GM18520 (cell line): ENCODE measurements at regions not wholly inside any gene's neighbourhood (a gene's known extent, or its start where the extent isn't known, plus 50 kb on each side); places are given as distances from the start of the nearest gene placed in this dataset.
"Not testable (repeated sequence)": the region's sequence is repeated elsewhere in the genome, so short reads cannot be mapped to it uniquely, and the experiment has no call there.

Source experiments
- ATAC-seq: cut with Tn5 transposase; IDR thresholded peaks from one replicate; pipeline ENCODE4 v1.9.1; 2021; ENCODE audit not compliant: unreplicated experiment

DNA sequence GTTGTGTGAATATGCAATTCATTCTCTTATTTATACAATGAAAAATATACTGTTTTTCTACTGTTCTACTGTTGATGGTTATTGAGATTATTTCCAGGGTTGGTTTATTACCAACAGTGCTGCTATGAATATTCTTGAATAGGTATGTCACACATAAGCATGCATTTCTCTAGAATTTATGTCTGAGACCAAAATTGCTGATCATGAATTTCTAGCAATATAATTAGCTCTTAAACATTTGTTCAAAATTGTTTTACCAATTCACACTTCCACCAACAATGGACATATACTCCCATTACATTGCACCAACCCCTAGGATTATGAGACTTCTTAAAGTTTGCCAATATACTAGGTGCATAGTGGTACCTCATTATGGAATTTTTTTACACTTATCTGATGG is 164.1 kb upstream of the KCNQ5 start:
- no peak for ATAC-seq

DNA sequence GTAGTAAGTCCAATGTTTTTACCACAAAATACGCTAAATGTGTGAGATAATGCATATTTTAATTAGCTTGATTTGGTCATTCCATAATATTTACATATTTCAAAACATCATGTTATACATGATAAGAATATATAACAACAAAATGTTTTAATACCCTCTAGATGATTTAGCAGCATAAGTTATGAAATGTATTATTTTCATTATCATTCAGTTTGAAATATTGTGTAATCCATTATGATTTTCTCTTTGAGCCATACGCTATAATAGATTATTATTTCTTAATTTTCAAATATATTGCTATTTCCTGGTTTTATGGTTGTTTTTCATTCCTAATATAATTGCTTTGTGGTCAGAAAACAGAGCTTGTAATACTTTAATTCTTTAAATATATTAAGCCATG is 163.3 kb upstream of the KCNQ5 start:
- ATAC-seq: no peak

DNA sequence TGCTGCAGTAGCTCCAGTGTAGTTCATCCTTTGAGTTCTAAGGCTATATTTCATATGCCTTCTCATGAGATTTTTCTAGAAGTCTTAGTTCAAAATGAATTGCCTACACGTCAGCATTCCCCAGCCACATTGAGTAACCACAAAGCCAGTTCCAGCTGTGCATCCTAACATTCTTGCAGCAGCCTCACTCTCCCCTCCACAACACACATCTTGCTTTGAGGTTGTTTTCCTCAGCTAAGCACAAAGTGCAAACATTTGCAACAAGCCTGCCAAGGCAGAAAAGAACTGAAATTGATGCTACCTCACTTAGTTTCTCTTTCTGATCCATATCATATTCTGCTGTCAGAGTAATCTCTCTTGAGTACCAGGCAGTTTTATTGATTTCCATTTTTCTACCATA is 160.7 kb upstream of the KCNQ5 start:
- no peak for ATAC-seq

DNA sequence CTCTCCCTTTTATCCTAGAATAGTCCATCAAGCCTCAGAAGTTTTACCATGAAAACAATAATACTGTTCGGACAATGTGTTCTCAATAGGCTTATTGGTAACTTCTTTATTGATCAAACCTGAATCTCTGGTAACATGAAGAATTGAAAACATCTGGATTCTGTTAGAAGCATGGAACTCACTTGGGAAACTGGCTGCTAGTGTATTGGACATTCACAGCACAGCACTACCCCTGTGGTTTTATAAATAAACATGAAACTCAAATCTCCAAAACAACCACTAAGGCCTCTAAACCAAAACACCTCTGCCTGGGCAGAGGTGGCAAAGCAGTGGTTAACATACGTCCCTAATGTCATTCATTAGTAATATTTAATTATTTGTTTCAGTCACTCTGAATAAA is 157.6 kb upstream of the KCNQ5 start:
- no peak for ATAC-seq

DNA sequence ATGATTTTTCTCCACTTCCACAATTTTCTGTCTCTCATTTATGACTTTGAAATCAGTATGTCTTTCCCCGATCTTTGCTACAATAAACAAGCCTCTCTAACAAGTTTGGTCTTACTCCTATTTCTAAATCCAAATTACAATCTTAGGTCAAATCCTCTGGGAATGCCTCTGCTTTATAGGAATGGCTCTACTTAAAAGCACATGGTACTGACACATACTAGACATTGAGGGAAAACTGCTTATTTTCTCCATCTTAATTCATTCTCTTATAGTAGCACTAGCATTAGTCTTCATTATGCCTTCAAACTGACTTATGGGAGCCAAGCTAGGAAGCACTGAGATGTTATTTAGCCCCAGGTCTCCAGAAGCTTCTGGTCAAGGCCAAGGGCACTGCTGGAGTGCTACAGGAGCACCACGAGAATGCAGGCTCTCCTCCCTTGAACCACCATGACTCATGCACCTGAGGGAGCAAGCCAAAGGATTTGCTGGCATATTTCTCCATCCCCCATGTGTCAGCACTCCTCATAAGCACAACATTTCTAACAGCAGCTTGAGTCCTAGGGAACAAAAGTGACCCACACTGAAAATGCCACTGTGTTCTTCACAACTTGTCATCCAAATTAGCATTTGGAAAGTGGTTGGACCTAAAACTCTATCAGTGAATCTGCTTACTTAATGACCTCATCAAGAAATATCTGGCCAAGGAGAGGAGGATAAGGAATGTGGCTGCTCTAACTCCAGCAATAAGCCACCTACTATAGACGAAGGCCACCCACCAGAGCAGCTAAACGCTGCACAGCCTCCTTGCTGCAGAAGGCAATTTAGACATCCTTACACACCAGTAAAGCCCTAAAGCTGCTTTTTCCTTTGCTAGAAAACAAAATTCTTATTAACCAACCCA is 156.8 kb upstream of the KCNQ5 start:
- no peak for ATAC-seq

DNA sequence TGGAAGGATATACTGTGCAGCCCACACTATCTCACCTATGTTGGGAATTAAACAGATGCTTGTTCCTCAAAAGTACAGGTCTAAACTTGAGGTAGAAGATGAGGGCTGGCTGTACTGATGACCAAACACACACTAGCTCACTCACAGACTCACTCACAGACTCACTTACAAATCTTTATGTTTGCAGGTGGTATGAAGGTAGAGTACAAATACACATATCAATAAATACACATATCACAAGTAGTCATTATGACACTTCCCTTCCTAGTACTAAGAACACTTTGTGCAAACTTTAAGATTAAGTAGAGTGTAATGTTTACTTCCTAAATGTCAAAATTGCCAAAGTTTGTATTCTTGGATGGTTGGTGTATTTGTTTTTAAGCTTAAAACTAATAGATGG is 155.4 kb upstream of the KCNQ5 start:
- ATAC-seq: no peak

DNA sequence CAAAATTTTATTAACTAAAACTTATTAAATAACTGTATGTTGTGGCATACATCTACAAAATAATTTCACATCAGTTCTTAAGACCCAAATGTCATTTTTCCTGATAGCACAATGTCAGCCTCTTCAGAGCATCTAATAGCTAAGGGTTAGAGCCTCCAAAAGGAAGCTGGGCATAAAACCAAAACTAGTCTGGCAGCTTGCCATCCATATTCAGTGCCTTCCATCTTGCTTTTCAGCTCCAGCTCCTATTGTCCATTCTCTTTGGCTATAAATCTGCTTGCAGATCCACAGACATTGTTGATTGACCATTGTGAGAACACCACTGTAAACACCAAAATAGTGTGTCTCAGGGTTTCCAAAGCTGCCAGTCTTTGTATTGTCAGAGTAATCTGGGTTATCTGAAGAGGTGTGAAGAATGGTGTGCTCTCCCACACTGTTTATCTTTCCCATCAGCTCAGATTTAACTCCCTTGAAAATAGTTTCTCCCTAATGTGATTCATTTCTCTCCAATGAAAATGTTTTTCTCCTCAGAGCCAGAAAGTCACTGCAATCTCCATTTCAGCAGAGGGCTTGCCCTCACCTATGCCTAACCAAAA is 154.8 kb upstream of the KCNQ5 start:
- no peak for ATAC-seq

DNA sequence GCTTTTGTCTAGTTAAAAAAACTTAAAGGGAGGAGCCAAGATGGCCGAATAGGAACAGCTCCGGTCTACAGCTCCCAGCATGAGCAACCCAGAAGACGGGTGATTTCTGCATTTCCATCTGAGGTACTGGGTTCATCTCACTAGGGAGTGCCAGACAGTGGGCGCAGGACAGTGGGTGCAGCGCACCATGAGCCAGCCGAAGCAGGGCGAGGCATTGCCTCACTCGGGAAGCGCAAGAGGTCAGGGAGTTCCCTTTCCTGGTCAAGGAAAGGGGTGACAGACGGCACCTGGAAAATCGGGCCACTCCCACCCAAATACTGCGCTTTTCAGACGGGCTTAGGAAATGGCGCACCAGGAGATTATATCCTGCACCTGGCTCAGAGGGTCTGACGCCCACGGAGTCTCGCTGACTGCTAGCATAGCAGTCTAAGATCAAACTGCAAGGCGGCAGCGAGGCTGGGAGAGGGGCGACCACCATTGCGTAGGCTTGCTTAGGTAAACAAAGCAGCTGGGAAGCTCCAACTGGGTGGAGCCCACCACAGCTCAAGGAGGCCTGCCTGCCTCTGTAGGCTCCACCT is 152.4 kb upstream of the KCNQ5 start:
- ATAC-seq: not testable (repeated sequence)

DNA sequence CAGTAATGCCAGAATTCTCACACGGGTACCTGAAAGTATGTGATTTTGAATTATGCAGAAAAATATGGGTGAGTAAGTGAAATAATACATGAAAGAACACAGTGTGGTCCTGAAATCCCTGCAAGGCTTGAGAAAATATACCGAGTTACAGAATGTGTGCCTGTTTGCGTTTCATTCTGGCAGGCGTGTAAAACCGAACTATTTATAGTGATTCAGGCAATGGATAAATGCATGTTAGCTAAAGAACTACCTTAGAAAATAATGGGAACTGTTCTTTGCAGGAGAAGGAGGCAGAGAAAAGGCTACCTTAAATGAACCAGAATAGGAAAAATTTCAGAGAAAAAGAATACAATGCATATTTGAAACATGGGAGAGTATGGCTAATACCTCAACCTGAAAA is 145.8 kb upstream of the KCNQ5 start:
- no peak for ATAC-seq

DNA sequence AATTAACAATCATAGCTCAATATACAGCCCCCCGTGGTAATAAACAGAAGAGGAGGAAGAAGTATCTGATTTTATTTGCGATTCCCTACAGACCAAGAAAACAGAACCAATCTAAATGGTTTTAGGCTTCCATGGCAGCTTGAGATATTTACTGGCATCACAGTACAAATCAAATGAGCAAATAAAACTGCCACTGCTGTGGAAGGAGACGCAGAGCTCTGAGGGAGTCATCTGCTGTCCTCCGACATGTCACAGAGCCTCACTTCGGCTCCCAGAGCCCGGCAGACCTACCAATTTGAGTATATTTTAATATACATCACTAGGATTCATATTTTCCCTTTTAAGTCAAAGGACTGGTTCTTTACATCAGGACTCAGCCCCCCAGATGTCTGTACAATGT is 145.2 kb upstream of the KCNQ5 start:
- no peak for ATAC-seq

DNA sequence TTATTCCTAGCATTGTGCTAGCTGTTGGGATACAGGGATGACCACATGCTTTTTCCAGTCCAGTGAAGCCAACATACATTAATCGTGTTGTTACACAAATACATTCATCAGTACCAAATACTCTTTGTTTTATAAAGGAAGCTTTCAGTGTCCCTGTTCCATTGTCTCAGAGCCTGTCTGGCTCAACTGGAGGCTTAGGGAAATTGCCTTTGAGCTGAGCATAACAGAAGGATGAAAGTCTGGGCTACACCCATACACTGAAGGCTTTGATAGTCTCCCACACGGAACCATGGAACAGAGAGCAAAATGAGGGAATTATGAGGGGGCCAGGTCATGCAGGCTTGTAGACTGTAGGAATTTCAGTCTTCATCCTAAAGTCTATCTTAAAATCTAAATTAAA is 126.4 kb upstream of the KCNQ5 start:
- ATAC-seq: no peak

DNA sequence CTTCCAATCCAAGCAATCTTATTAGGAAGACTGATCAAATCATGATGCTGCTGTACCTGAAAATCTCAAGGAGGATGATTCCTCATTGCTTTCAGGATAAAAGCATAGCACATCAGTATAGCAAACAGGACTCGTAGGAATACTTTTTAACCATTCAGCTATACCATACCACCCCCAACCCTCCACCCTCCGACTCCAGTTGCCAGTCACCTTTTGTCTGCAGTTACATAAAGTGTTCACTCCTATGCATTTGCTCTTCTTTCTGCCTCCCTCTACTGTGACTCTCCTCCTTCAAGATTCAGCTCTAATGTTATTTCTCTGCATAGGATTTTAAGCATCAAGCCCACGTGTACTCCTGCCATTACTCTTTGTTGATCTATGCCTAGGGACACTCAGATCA is 124.7 kb upstream of the KCNQ5 start:
- ATAC-seq: no peak

DNA sequence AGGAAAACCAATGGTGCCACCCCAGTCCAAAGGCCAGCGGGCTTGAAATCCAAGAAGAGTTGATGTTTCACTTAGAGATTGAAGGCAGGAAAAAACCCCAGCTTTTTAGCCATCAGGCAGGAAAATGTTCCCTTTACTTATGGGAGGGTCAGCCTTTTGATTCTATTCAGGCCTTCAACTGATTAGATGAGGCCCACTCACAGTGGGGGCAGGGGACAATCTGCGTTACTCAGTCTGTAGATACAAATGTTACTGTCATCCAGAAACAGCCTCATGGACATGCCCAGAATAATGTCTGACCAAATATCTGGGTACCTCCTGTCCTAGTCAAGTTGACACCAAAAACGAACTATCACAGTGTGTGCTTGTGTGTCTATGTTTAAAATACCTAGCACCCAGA is 121.2 kb upstream of the KCNQ5 start:
- ATAC-seq: no peak

DNA sequence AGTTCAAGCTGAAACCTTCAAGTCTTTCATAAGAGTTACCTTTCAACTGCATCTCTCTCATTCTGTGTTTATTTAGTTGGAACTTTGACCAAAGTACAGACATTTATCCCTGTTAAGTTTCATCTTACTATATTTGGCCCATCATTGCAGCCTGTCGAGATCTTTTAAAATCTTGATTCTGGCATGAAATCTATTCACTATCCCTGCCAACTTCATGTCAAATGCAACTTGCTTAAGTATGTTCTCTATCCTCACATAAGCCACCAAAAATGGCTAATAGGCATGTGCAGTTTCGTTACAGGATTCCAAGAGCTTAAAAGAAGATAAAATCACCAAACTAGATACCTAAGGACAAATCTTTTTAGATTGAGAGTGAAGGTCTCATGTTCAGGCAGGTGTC is 117.5 kb upstream of the KCNQ5 start:
- no peak for ATAC-seq

DNA sequence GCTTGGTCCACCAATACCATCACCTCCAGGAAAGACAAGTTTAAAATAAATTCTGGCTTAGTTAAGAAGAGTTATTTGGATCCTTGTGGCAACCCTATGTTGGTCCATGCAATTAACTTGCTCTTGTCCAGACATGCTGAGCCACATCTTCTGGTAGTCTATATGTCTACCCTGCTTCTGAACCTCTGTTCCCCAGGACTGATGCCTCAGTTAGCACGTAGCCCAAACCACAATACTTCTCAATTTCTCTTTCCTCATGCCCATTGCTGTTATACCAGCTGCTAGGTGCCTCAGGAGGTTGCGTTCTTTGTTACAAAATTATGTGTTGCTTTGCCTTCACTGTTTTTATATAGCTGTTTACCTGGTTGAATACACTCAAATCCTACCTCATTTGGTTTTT is 116.4 kb upstream of the KCNQ5 start:
- no peak for ATAC-seq

DNA sequence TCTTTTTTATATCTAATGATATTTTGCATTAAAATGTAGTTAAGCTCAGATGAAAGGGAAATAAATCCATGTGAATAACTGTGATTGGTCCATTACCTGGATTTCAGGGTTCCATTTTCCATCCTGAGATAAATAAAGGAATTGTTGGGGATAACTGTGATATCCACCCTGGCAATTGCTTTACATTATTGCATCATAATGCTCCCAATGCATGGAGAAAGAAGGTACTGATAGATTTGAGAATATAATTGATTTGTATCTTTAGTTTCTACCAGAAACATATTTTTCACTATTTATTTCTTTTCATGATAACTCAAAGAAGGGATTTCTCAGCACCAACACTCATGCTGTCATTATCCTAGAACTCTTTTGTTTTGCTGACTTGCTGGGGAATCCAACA is 102.0 kb upstream of the KCNQ5 start:
- ATAC-seq: no peak

DNA sequence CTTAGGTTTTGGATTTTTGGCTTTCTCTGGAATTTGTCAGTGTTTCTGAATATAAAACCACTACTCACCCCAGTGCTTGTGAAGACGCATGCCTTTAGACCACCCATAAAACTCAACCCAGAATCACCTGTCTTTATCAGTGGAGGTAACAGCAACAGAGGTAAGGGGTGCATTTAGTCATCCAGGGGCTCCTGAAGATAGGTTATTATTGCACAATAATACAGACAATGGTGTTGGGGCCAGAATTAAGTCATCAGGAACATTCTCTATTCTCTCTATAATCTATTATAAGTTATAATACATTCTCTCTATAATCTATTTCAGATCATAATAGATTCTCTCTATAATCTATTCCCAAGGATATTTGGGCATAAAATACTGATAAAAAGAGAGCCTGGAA is 100.2 kb upstream of the KCNQ5 start:
- ATAC-seq: no peak

DNA sequence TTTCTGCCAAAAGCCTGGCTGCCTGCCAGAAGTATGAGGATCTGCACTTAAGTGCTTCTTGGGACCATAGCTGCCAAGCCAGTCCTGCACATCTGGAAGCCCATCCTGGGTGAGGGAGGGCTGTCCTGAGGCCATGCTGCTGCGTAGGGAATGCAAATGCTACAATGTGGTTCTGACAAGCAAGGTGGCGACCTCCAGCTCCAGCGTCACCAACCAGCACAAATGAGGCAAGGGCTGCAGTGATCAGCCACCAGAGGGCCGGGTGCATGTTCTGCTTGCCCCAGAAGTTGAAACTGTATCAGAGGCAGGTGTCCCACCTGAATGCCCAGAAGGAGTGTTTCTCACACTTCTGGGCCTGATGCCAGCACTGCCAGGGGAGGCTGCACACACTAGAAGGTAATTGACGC is 99.1 kb upstream of the KCNQ5 start:
- ATAC-seq: no peak

DNA sequence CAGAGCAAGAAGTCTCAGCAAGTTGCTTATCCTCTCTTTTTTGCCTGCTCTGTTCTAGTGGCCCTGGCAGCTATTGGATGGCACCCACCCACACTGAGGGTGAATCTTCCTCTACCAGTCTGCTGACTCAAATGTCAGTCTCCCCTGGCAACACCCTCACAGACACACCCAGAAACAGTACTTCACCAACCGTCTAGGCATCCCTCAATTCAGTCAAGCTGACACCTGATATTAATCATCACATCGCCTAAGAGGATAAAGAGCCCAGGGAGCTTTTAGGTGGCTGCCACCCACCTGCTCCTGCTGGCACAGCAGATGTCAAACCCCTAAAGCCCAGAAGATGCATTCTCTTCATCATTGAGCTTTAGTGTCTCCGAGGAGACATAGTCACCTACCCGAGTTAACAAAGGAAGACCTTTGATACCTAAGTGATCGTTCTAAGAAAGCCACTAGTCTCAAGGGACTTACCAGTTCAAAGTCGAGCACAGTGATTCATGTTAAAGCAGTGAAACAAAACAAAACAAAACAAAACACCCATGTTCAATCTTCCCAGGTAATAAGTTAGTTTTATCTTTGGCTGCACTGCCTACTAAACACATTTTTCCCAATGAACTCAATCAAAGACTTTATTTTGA is 97.7 kb upstream of the KCNQ5 start:
- peak; percentile 42 for ATAC-seq

DNA sequence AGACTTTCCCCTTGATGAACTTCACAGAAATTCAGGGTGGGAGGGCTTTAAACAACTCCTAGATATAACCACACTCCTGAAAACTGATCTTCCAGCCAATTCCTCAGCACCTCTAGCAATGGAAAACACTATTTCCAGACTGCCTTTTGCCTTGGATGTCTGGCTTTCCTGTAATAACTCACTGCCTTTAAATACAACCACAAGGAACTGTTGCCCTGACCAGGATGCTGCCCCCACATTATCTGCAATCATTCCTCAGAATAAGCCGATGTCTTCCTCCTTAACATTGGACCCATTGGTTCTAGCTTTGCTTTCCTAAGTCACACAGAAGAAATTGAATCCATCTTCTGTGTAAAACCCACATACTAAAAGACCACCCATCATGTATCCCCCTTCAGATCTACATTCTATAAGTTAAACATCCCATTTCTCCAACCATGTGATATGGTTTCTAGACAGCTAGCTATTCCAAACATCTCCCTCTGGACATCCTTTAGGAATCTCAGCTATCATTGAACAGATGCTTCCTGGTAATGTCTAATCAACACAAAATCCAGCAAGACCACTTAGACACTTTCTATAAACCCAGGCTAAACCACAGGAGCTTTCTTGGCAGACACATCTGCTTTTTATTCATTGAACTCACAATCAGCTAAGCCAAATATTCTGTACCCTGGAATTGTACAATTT is 95.9 kb upstream of the KCNQ5 start:
- ATAC-seq: no peak

DNA sequence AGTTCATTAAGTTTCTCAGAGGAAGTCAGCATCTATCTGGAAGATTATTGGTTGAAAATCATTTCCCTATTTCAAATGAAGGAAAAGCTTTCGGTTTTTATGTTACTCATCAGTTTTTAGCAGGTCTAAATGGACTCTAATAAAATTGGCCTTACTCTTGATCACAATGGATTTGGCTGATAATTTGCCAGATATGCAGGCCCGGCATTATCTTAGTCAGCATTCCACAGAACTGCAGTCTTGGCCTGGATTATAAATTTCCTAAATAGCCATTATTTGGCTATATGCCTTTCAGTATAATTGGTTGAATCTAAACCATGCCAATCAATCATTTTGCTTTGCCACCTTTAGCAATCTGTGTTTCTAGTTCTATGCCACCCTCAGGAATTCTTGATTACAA is 91.7 kb upstream of the KCNQ5 start:
- no peak for ATAC-seq
